Lung (tissue), 11 donors: ENCODE measurements at regions not wholly inside any gene's neighbourhood (a gene's known extent, or its start where the extent isn't known, plus 50 kb on each side); places are given as distances from the start of the nearest gene placed in this dataset.

Experiments
- ATAC-seq: fragments of 200-7000 bp; cut with Tn5 transposase; one replicate; pipeline ENCODE4 v1.9.1; 2020; ENCODE audit warnings: moderate number of reproducible peaks; ENCODE audit not compliant: insufficient read depth, low FRiP score
- DNase-seq, 3 donors: peaks; one replicate each; pipeline ENCODE4 v3.0.0-alpha.2; 2013 to 2017
- H3K27ac ChIP-seq, 2 donors: one replicate each; pipeline ENCODE4 v1.5.1; 2013; ENCODE audit warnings: mild to moderate bottlenecking in 2 of 2, moderate library complexity in 2 of 2, control low read depth in 1 of 2, inconsistent platforms in 1 of 2, low read depth in 1 of 2, low read length in 1 of 2
- H3K27me3 ChIP-seq, 3 donors: one replicate each; pipeline ENCODE4 v1.5.1; 2013; ENCODE audit warnings: low read length in 2 of 3; ENCODE audit not compliant: control insufficient read depth in 3 of 3, insufficient read depth in 3 of 3
- H3K36me3 ChIP-seq, 4 donors: one replicate each; pipeline ENCODE4 v1.5.1; 2013; ENCODE audit warnings: low read length in 4 of 4, mild to moderate bottlenecking in 1 of 4, moderate library complexity in 1 of 4; ENCODE audit not compliant: control insufficient read depth in 4 of 4, insufficient read depth in 4 of 4
- H3K4me1 ChIP-seq, 5 donors: one replicate each; pipeline ENCODE4 v1.5.1; 2013; ENCODE audit warnings: low read length in 5 of 5, mild to moderate bottlenecking in 2 of 5, moderate library complexity in 1 of 5; ENCODE audit not compliant: control insufficient read depth in 5 of 5, insufficient read depth in 5 of 5
- H3K4me3 ChIP-seq: one replicate; pipeline ENCODE4 v1.5.1; 2013; ENCODE audit warnings: mild to moderate bottlenecking, control low read depth, moderate library complexity
- H3K9ac ChIP-seq, 2 donors: one replicate each; pipeline ENCODE4 v1.5.1; 2013; ENCODE audit warnings: low read length in 2 of 2, control low read depth in 1 of 2; ENCODE audit not compliant: insufficient read depth in 1 of 2
- H3K9me3 ChIP-seq, 4 donors: one replicate each; pipeline ENCODE4 v1.5.1; 2013; ENCODE audit warnings: low read length in 3 of 4, mild to moderate bottlenecking in 1 of 4, moderate library complexity in 1 of 4; ENCODE audit not compliant: control insufficient read depth in 4 of 4, insufficient read depth in 3 of 4
- WGBS, 2 donors: extraction: QIAGEN DNeasy Blood & Tissue Kit; methylation state at CpG; one replicate each; pipeline ENCODE4 v1.1.7; 2013; 5-methylcytosine and 5-hydroxymethylcytosine counted together
- TF ChIP-seq, protein P1 (sequence below): IDR thresholded peaks from 2 replicates; pipeline ENCODE4 v1.5.1; 2012; ENCODE audit warnings: mild to moderate bottlenecking; ENCODE audit errors: control extremely low read depth, extremely low read depth
- donor health status: control.
- donor health status: control.
- donor health status: Bipolar disorder and iron deficiency.
- donor health status: healthy.
- donor health status: DM: yes; HTN: yes; CAD: no.

DNA sequence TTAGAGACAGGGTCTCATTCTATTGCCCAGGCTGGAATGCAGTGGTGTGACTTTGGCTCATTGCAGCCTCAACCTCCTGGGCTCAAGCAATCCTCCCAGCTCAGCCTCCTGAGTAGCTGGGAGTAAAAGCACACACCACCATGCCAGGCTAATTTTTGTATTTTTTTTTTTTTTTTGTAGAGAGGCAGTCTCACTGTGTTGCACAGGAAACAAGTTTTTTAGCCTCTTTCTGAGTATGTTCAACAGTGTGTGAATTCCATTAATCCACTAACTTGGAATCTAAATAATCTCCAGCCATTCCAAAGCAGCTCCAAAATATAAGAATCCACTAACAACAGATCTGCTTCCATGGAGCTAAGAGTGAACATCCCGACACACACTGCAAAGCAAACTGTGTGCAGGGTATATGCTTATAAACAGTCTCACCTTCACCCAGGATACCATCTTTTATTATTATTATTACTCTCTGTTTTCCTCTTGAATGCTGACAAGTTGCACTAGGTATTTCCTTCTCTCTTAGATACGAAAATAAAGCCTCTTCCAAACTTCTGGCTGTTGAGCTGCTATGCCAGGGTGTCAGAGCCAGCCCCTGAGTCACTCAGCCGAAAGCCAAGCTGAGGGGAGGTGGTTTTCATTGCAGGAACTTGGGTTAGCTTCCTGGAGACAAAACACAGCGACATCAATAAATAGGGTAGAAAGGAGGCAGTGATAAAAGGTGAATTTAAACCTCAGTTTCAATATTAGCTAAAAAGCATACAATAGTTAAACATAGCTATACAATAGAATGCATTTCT, 264.9 kb downstream of the HIVEP2 start:
- no peak for DNase-seq
- Histone ChIP-seq H3K4me1 (peaks cover 0 to 32% (median 2%) of the 10 kb centered on the region in 5 donors), H3K4me3 (no peak overlapping the region), H3K27ac (no peak overlapping the region), H3K9ac (no peak overlapping the region), H3K36me3 (no peaks in the 10 kb centered on the region), H3K27me3 (no peaks in the 10 kb centered on the region), H3K9me3 (no peaks in the 10 kb centered on the region)
- no peak for ATAC-seq
- WGBS, 2 donors: 36% methylated on average over 4 of the region's 4 CpGs
- TF ChIP-seq, protein P1, sequence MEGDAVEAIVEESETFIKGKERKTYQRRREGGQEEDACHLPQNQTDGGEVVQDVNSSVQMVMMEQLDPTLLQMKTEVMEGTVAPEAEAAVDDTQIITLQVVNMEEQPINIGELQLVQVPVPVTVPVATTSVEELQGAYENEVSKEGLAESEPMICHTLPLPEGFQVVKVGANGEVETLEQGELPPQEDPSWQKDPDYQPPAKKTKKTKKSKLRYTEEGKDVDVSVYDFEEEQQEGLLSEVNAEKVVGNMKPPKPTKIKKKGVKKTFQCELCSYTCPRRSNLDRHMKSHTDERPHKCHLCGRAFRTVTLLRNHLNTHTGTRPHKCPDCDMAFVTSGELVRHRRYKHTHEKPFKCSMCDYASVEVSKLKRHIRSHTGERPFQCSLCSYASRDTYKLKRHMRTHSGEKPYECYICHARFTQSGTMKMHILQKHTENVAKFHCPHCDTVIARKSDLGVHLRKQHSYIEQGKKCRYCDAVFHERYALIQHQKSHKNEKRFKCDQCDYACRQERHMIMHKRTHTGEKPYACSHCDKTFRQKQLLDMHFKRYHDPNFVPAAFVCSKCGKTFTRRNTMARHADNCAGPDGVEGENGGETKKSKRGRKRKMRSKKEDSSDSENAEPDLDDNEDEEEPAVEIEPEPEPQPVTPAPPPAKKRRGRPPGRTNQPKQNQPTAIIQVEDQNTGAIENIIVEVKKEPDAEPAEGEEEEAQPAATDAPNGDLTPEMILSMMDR: no peak

- ATAC-seq (no peak), DNase-seq (no peak)
- Histone ChIP-seq H3K9ac (no peak overlapping the region), H3K36me3 (no peaks in the 10 kb centered on the region), H3K4me1 (peaks cover 0 to 29% (median 2%) of the 10 kb centered on the region in 5 donors), H3K9me3 (no peaks in the 10 kb centered on the region), H3K27ac (no peak overlapping the region), H3K4me3 (no peak overlapping the region), H3K27me3 (no peaks in the 10 kb centered on the region)
- 94 to 95% methylated on average over 5 of the region's 5 CpGs for WGBS, 2 donors
- TF ChIP-seq, protein P1: no peak
Measured at GRCh38 chr6:142681099-142681498, 263.9 kb downstream of the HIVEP2 start.

DNA sequence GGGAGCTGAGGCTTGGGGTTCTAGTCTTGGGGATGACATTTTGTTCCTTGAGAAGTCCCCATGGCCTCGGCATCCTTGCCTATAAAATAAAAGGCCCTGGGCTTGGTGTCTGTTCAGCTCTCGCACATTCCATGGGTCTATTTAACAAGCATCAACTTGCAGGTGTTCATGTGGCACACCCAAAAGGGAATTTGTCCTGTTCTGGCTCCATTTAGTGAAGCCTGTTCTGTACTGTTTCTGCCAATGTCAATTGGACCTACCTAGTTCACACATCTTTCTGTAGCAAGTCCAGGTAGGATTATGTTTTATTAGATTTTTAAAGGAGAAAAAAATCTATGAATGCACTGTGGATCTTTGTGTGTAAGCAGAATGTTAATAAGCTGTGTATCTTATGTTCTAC, 262.0 kb downstream of the HIVEP2 start:
- DNase-seq (no peak), ATAC-seq (no peak)
- TF ChIP-seq, protein P1: no peak
- Histone ChIP-seq H3K9ac (no peak overlapping the region), H3K9me3 (no peaks in the 10 kb centered on the region), H3K27me3 (no peaks in the 10 kb centered on the region), H3K36me3 (no peaks in the 10 kb centered on the region), H3K4me1 (peaks cover 0 to 30% (median 9%) of the 10 kb centered on the region in 5 donors), H3K27ac (no peak overlapping the region), H3K4me3 (no peak overlapping the region)
- 67 to 96% methylated on average over 2 of the region's 2 CpGs for WGBS, 2 donors
